Testis (tissue), 2 donors: ENCODE measurements at regions not wholly inside any gene's neighbourhood (a gene's known extent, or its start where the extent isn't known, plus 50 kb on each side); places are given as distances from the start of the nearest gene placed in this dataset.

Experiments
- DNase-seq: peaks from one replicate; pipeline ENCODE4 v3.0.0-alpha.2; 2019
- H3K27ac ChIP-seq, 2 donors: fragments of 200-600 bp; sonication (generic); one replicate each; pipeline ENCODE4 v1.5.1; 2019
- H3K27me3 ChIP-seq: fragments of 200-600 bp; sonication (generic); one replicate; pipeline ENCODE4 v1.5.1; 2019
- H3K36me3 ChIP-seq: fragments of 200-600 bp; sonication (generic); one replicate; pipeline ENCODE4 v1.5.1; 2017; ENCODE audit warnings: low read depth; ENCODE audit errors: missing control alignments
- H3K4me1 ChIP-seq: fragments of 200-600 bp; sonication (generic); one replicate; pipeline ENCODE4 v1.5.1; 2019
- H3K4me3 ChIP-seq, 2 donors: fragments of 200-600 bp; sonication (generic); one replicate each; pipeline ENCODE4 v1.5.1; 2017 to 2019
- H3K9me3 ChIP-seq: fragments of 200-600 bp; sonication (generic); one replicate; pipeline ENCODE4 v1.5.1; 2017
- CTCF ChIP-seq, 3 experiments: fragments of 450-650 bp in 2 of 3; fragments of 200-600 bp in 1 of 3; sonication (generic) in 1 of 3; IDR thresholded peaks; one replicate each; pipeline ENCODE4 v1.5.1; 2016 to 2019; ENCODE audit warnings: antibody characterized with exemption in 3 of 3, mild to moderate bottlenecking in 2 of 3, moderate library complexity in 1 of 3
- POLR2A ChIP-seq: fragments of 450-650 bp; IDR thresholded peaks from one replicate; pipeline ENCODE4 v1.6.1; 2017; ENCODE audit warnings: antibody characterized with exemption, mild to moderate bottlenecking, moderate library complexity
- WGBS, 2 donors: methylation state at CpG; one replicate each; pipeline ENCODE4 v1.1.5; 2018; 5-methylcytosine and 5-hydroxymethylcytosine counted together
- intact Hi-C: fragments of 100-400 bp; cut with DNase I; formaldehyde crosslinking; loops from one replicate; pipeline ENCODE4 v1.15.1; 2023; ENCODE audit warnings: low total_unique reads

- peak; percentile 49 for DNase-seq
- H3K9me3 ChIP-seq = no peaks in the 10 kb centered on the region
- TF ChIP-seq CTCF (IDR thresholded peaks at IDR 0.05) (no peak), POLR2A (no peak)
- H3K4me1 ChIP-seq = no peaks in the 10 kb centered on the region
- WGBS, 2 donors = 68 to 79% methylated on average over 6 of the region's 6 CpGs
- no peak overlapping the region for H3K4me3 ChIP-seq
- no peaks in the 10 kb centered on the region for H3K36me3 ChIP-seq
- no peak overlapping the region for H3K27ac ChIP-seq
- no peaks in the 10 kb centered on the region for H3K27me3 ChIP-seq
- intact Hi-C loops = no loop called here
These were observed 90.8 kb upstream of the ZNF618 start for GRCh38 chr9:113785334-113785733.

GRCh38 chr9:113786071-113786470 lies 90.0 kb upstream of the ZNF618 start:
- intact Hi-C loops = no loop called here
- WGBS, 2 donors = 84 to 86% methylated on average over 4 of the region's 4 CpGs
- Histone ChIP-seq H3K4me1 (no peaks in the 10 kb centered on the region), H3K27ac (no peak overlapping the region), H3K4me3 (no peak overlapping the region), H3K36me3 (no peaks in the 10 kb centered on the region), H3K9me3 (no peaks in the 10 kb centered on the region), H3K27me3 (no peaks in the 10 kb centered on the region)
- no peak for DNase-seq
- TF ChIP-seq POLR2A (no peak), CTCF (IDR thresholded peaks at IDR 0.05) (no peak)

- Histone ChIP-seq H3K4me1 (no peaks in the 10 kb centered on the region), H3K9me3 (no peaks in the 10 kb centered on the region), H3K4me3 (no peak overlapping the region), H3K27ac (no peak overlapping the region), H3K36me3 (no peaks in the 10 kb centered on the region), H3K27me3 (no peaks in the 10 kb centered on the region)
- intact Hi-C loops = no loop called here
- 77 to 82% methylated on average over 7 to 8 of the region's 8 CpGs for WGBS, 2 donors
- TF ChIP-seq POLR2A (no peak), CTCF (IDR thresholded peaks at IDR 0.05) (no peak)
- no peak for DNase-seq
These were observed 88.2 kb upstream of the ZNF618 start for GRCh38 chr9:113787871-113788270.

GRCh38 chr9:113788616-113789330 lies 87.3 kb upstream of the ZNF618 start:
- intact Hi-C loops = no loop called here
- Histone ChIP-seq H3K27ac (no peak overlapping the region), H3K4me3 (no peak overlapping the region), H3K36me3 (no peaks in the 10 kb centered on the region), H3K4me1 (no peaks in the 10 kb centered on the region), H3K9me3 (no peaks in the 10 kb centered on the region), H3K27me3 (no peaks in the 10 kb centered on the region)
- 44 to 48% methylated on average over 10 of the region's 10 CpGs for WGBS, 2 donors
- DNase-seq = no peak
- TF ChIP-seq POLR2A (no peak), CTCF (IDR thresholded peaks at IDR 0.05) (no peak)

- Histone ChIP-seq H3K27ac (no peak overlapping the region), H3K9me3 (no peaks in the 10 kb centered on the region), H3K36me3 (no peaks in the 10 kb centered on the region), H3K27me3 (no peaks in the 10 kb centered on the region), H3K4me1 (no peaks in the 10 kb centered on the region), H3K4me3 (no peak overlapping the region)
- 82 to 94% methylated on average over 11 of the region's 11 CpGs for WGBS, 2 donors
- intact Hi-C loops = no loop called here
- TF ChIP-seq POLR2A = no peak
- DNase-seq = no peak
These were observed 86.0 kb upstream of the ZNF618 start for GRCh38 chr9:113790093-113790492.
